Esophagus muscularis mucosa (tissue), 4 donors: ENCODE measurements at regions not wholly inside any gene's neighbourhood (a gene's known extent, or its start where the extent isn't known, plus 50 kb on each side); places are given as distances from the start of the nearest gene placed in this dataset.

Experiments used
- DNase-seq: peaks from one replicate; pipeline ENCODE4 v3.0.0-alpha.2; 2017; ENCODE audit errors: extremely low spot score
- H3K27ac ChIP-seq, 4 donors: fragments of 200-600 bp; sonication (generic); replicated peaks in 1 of 4; 1 replicate in 3 of 4; 2 replicates in 1 of 4; pipeline ENCODE4 v1.5.1; 2016 to 2019; ENCODE audit warnings: mild to moderate bottlenecking in 1 of 4
- H3K27me3 ChIP-seq, 4 donors: fragments of 200-600 bp; sonication (generic); one replicate each; pipeline versions ENCODE4 v1.5.1 to v1.6.0; 2016 to 2019
- H3K36me3 ChIP-seq, 4 donors: fragments of 200-600 bp; sonication (generic); one replicate each; pipeline ENCODE4 v1.5.1; 2016 to 2019
- H3K4me1 ChIP-seq, 4 donors: fragments of 200-600 bp; sonication (generic); one replicate each; pipeline ENCODE4 v1.5.1; 2016 to 2019
- H3K4me3 ChIP-seq, 4 donors: fragments of 200-600 bp; sonication (generic); 1 replicate in 2 of 4; 2 replicates in 2 of 4; pipeline ENCODE4 v1.5.1; 2016 to 2019; ENCODE audit warnings: mild to moderate bottlenecking in 4 of 4, moderate library complexity in 1 of 4
- H3K9me3 ChIP-seq, 4 donors: fragments of 200-600 bp; sonication (generic); 1 replicate in 3 of 4; 2 replicates in 1 of 4; pipeline ENCODE4 v1.5.1; 2016 to 2019
- EP300 ChIP-seq: sonication (generic); formaldehyde crosslinking; IDR thresholded peaks from one replicate; pipeline ENCODE4 v1.6.1; 2017; ENCODE audit warnings: antibody characterized with exemption
- POLR2A ChIP-seq: fragments of 450-650 bp; IDR thresholded peaks from one replicate; pipeline ENCODE4 v1.6.1; 2017; ENCODE audit warnings: antibody characterized with exemption, moderate library complexity, mild to moderate bottlenecking, low read depth
- POLR2AphosphoS5 ChIP-seq, 2 donors: sonication (generic); formaldehyde crosslinking; IDR thresholded peaks; one replicate each; pipeline ENCODE4 v1.6.1; 2017; ENCODE audit warnings: antibody characterized with exemption in 2 of 2
- WGBS: methylation state at CpG from one replicate; pipeline ENCODE4 v1.1.5; 2018; 5-methylcytosine and 5-hydroxymethylcytosine counted together
- intact Hi-C: fragments of 100-400 bp; cut with DNase I; formaldehyde crosslinking; loops from one replicate; pipeline ENCODE4 v1.15.1; 2023
- TF ChIP-seq, protein P1 (sequence below), 3 experiments: fragments of 200-600 bp in 2 of 3; fragments of 450-650 bp in 1 of 3; sonication (generic) in 2 of 3; IDR thresholded peaks; one replicate each; pipeline ENCODE4 v1.5.1; 2017 to 2019; ENCODE audit warnings: antibody characterized with exemption in 3 of 3, mild to moderate bottlenecking in 2 of 3, moderate library complexity in 1 of 3

- Histone ChIP-seq H3K9me3 (no peaks in the 10 kb centered on the region), H3K4me3 (no peak overlapping the region), H3K27me3 (no peaks in the 10 kb centered on the region), H3K4me1 (no peaks in the 10 kb centered on the region), H3K27ac (no peak overlapping the region), H3K36me3 (no peaks in the 10 kb centered on the region)
- DNase-seq = no peak
- intact Hi-C loops = no loop called here
- WGBS = 78% methylated on average over 7 of the region's 7 CpGs
- TF ChIP-seq, protein P1, sequence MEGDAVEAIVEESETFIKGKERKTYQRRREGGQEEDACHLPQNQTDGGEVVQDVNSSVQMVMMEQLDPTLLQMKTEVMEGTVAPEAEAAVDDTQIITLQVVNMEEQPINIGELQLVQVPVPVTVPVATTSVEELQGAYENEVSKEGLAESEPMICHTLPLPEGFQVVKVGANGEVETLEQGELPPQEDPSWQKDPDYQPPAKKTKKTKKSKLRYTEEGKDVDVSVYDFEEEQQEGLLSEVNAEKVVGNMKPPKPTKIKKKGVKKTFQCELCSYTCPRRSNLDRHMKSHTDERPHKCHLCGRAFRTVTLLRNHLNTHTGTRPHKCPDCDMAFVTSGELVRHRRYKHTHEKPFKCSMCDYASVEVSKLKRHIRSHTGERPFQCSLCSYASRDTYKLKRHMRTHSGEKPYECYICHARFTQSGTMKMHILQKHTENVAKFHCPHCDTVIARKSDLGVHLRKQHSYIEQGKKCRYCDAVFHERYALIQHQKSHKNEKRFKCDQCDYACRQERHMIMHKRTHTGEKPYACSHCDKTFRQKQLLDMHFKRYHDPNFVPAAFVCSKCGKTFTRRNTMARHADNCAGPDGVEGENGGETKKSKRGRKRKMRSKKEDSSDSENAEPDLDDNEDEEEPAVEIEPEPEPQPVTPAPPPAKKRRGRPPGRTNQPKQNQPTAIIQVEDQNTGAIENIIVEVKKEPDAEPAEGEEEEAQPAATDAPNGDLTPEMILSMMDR (IDR thresholded peaks at IDR 0.05) = no peak
- TF ChIP-seq POLR2AphosphoS5 (IDR thresholded peaks at IDR 0.05) (no peak), EP300 (no peak), POLR2A (no peak)
Observed at GRCh38 chr5:164497311-164498064, 992.1 kb downstream of the MAT2B start.

DNA sequence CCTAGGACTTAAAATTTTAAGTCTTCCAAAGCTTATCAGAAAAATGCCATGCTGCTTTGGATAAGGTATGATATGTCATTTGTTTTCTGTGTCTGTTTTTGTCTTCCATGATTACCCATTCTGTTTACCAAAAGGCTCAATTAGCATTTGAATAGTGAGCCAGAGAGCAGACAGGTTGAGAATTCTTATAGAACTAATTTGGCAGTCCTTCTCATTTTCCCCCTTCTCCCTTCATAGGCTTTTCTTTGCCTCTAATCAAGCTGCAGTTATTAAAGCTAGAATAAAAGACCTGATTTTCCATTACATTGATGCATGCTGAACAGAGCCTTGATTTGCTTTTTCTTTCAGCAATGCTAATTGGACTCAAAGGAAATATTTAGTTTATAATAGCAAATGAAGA, 993.0 kb downstream of the MAT2B start:
- intact Hi-C loops = no loop called here
- TF ChIP-seq EP300 (no peak), POLR2AphosphoS5 (IDR thresholded peaks at IDR 0.05) (no peak), POLR2A (no peak)
- TF ChIP-seq, protein P1 (IDR thresholded peaks at IDR 0.05) = no peak
- no peak for DNase-seq

GRCh38 chr5:164500856-164501255, 995.4 kb downstream of the MAT2B start:
- no peaks in the 10 kb centered on the region for H3K4me1 ChIP-seq

More for the DNA sequence above, 993.0 kb downstream of the MAT2B start:
- Histone ChIP-seq H3K9me3 (no peaks in the 10 kb centered on the region), H3K4me1 (no peaks in the 10 kb centered on the region), H3K36me3 (no peaks in the 10 kb centered on the region), H3K27ac (no peak overlapping the region), H3K27me3 (no peaks in the 10 kb centered on the region), H3K4me3 (no peak overlapping the region)

GRCh38 chr5:164501344-164501743, 995.9 kb downstream of the MAT2B start:
- TF ChIP-seq POLR2AphosphoS5 (IDR thresholded peaks at IDR 0.05) = no peak
- TF ChIP-seq, protein P1 (IDR thresholded peaks at IDR 0.05) = no peak
- no peak for TF ChIP-seq EP300
- no peak for TF ChIP-seq POLR2A
- no peaks in the 10 kb centered on the region for H3K36me3 ChIP-seq
- intact Hi-C loops = loop anchor here (5.0 kb wide), 1 partner anchor 939 kb away; no protein-coding TSS in a partner anchor
- no peaks in the 10 kb centered on the region for H3K4me1 ChIP-seq
- no peak for DNase-seq
- H3K9me3 ChIP-seq = no peaks in the 10 kb centered on the region
- no peak overlapping the region for H3K27ac ChIP-seq
- WGBS = 64% methylated on average over 3 of the region's 3 CpGs
- no peaks in the 10 kb centered on the region for H3K27me3 ChIP-seq
- no peak overlapping the region for H3K4me3 ChIP-seq

More at GRCh38 chr5:164500856-164501255, 995.4 kb downstream of the MAT2B start:
- no peaks in the 10 kb centered on the region for H3K36me3 ChIP-seq
- DNase-seq = no peak
- no peak overlapping the region for H3K27ac ChIP-seq
- TF ChIP-seq POLR2AphosphoS5 (IDR thresholded peaks at IDR 0.05) (no peak), EP300 (no peak), POLR2A (no peak)
- TF ChIP-seq, protein P1 (IDR thresholded peaks at IDR 0.05) = no peak
- no peaks in the 10 kb centered on the region for H3K27me3 ChIP-seq
- 84% methylated on average over 5 of the region's 5 CpGs for WGBS
- H3K9me3 ChIP-seq = no peaks in the 10 kb centered on the region
- intact Hi-C loops = loop anchor here (5.0 kb wide), 1 partner anchor 939 kb away; no protein-coding TSS in a partner anchor
- no peak overlapping the region for H3K4me3 ChIP-seq
